Mammary epithelial cell (primary cell): ENCODE measurements at regions not wholly inside any gene's neighbourhood (a gene's known extent, or its start where the extent isn't known, plus 50 kb on each side); places are given as distances from the start of the nearest gene placed in this dataset.

Experiments
- CTCF ChIP-seq, 2 donors: IDR thresholded peaks in 1 of 2; conservative IDR thresholded peaks in 1 of 2; 2 replicates each; pipeline ENCODE4 v1.5.1; 2011 to 2012; ENCODE audit warnings: inconsistent platforms in 2 of 2, low read length in 2 of 2, mild to moderate bottlenecking in 2 of 2, control low read depth in 1 of 2, low read depth in 1 of 2; ENCODE audit not compliant: insufficient read depth in 1 of 2; ENCODE audit errors: extremely low read depth in 1 of 2
- EZH2 ChIP-seq: IDR thresholded peaks from 2 replicates; pipeline ENCODE4 v1.6.1; 2012; ENCODE audit warnings: low read length, inconsistent platforms, borderline replicate concordance

- no peak for TF ChIP-seq CTCF (conservative IDR thresholded peaks at IDR 0.05 in 1 of 2, IDR thresholded peaks at IDR 0.05 in 1 of 2; ENCODE audit: extremely low read depth in 1 of 2, insufficient read depth in 1 of 2, low read depth in 1 of 2, low read length in 2 of 2)
- TF ChIP-seq EZH2, result no peak
These were observed 178.7 kb downstream of the KLF6 start for GRCh38 chr10:3606309-3606708.
